Cardiac muscle cell (in vitro differentiated cells and primary cell): ENCODE measurements at regions not wholly inside any gene's neighbourhood (a gene's known extent, or its start where the extent isn't known, plus 50 kb on each side); places are given as distances from the start of the nearest gene placed in this dataset.

Experiments used
- DNase-seq, 2 donors: peaks; one replicate each; pipeline versions ENCODE4 v3.0.0 to v3.0.0-alpha.2; 2010 to 2017; ENCODE audit warnings: low read depth in 1 of 2, low spot score in 1 of 2
- H3K27ac ChIP-seq: fragments of 200-600 bp; sonication (generic); 2 replicates; pipeline ENCODE4 v1.5.1; 2016
- H3K27me3 ChIP-seq: fragments of 200-600 bp; sonication (generic); 2 replicates; pipeline ENCODE4 v1.6.0; 2016; ENCODE audit warnings: control low read depth
- H3K36me3 ChIP-seq: fragments of 200-600 bp; sonication (generic); 2 replicates; pipeline ENCODE4 v1.5.1; 2016; ENCODE audit warnings: control low read depth
- H3K4me1 ChIP-seq: fragments of 200-600 bp; sonication (generic); 2 replicates; pipeline ENCODE4 v1.8.1; 2017; ENCODE audit warnings: low read depth, mild to moderate bottlenecking, mixed run types
- H3K4me3 ChIP-seq: fragments of 200-600 bp; sonication (generic); 2 replicates; pipeline ENCODE4 v1.5.1; 2016; ENCODE audit warnings: mild to moderate bottlenecking
- H3K9me3 ChIP-seq: fragments of 200-600 bp; sonication (generic); 2 replicates; pipeline ENCODE4 v1.5.1; 2017; ENCODE audit warnings: low read depth, mild to moderate bottlenecking, control low read depth
- CTCF ChIP-seq: IDR thresholded peaks from 2 replicates; pipeline ENCODE4 v1.5.1; 2012; ENCODE audit warnings: low read depth, mild to moderate bottlenecking, low read length

GRCh38 chr13:86085890-86086289, 286.7 kb upstream of the SLITRK6 start:
- H3K4me1 ChIP-seq, result no peaks in the 10 kb centered on the region
- H3K4me3 ChIP-seq, result no peak overlapping the region
- TF ChIP-seq CTCF, result no peak
- H3K27ac ChIP-seq, result no peak overlapping the region
- no peak for DNase-seq
- no peaks in the 10 kb centered on the region for H3K36me3 ChIP-seq
- H3K27me3 ChIP-seq, result no peaks in the 10 kb centered on the region
- no peaks in the 10 kb centered on the region for H3K9me3 ChIP-seq

GRCh38 chr13:86082121-86082520, 282.9 kb upstream of the SLITRK6 start:
- no peak for DNase-seq
- no peaks in the 10 kb centered on the region for H3K27me3 ChIP-seq
- no peak overlapping the region for H3K27ac ChIP-seq
- H3K4me1 ChIP-seq, result no peaks in the 10 kb centered on the region
- no peak for TF ChIP-seq CTCF
- H3K4me3 ChIP-seq, result no peak overlapping the region
- no peaks in the 10 kb centered on the region for H3K36me3 ChIP-seq
- no peaks in the 10 kb centered on the region for H3K9me3 ChIP-seq

GRCh38 chr13:86080340-86080995, 281.2 kb upstream of the SLITRK6 start:
- Histone ChIP-seq H3K27ac (no peak overlapping the region), H3K36me3 (no peaks in the 10 kb centered on the region), H3K27me3 (no peaks in the 10 kb centered on the region), H3K4me3 (no peak overlapping the region), H3K9me3 (no peaks in the 10 kb centered on the region), H3K4me1 (no peaks in the 10 kb centered on the region)
- no peak for DNase-seq
- no peak for TF ChIP-seq CTCF

- Histone ChIP-seq H3K27me3 (no peaks in the 10 kb centered on the region), H3K27ac (no peak overlapping the region), H3K36me3 (no peaks in the 10 kb centered on the region), H3K4me1 (no peaks in the 10 kb centered on the region), H3K9me3 (no peaks in the 10 kb centered on the region), H3K4me3 (no peak overlapping the region)
- no peak for DNase-seq
- no peak for TF ChIP-seq CTCF
Measured at GRCh38 chr13:86066611-86067365, 267.6 kb upstream of the SLITRK6 start.

- Histone ChIP-seq H3K4me3 (no peak overlapping the region), H3K4me1 (no peaks in the 10 kb centered on the region), H3K27me3 (no peaks in the 10 kb centered on the region), H3K27ac (no peak overlapping the region), H3K9me3 (no peaks in the 10 kb centered on the region), H3K36me3 (no peaks in the 10 kb centered on the region)
- no peak for TF ChIP-seq CTCF
- DNase-seq, result no peak
Measured at GRCh38 chr13:86052141-86052540, 252.9 kb upstream of the SLITRK6 start.
